HepG2 (cell line): ENCODE measurements at regions not wholly inside any gene's neighbourhood (a gene's known extent, or its start where the extent isn't known, plus 50 kb on each side); places are given as distances from the start of the nearest gene placed in this dataset.
A peak's percentile ranks its signal among the peaks of the same experiment; 100 is the strongest.

Source experiments
- DMAP1 ChIP-seq: IDR thresholded peaks from 2 replicates; pipeline ENCODE4 v1.6.1; 2016
- ELF4 ChIP-seq: sonication (generic); formaldehyde crosslinking; IDR thresholded peaks from 2 replicates; pipeline ENCODE4 v1.5.0; 2020; ENCODE audit warnings: missing genetic modification reagents, mild to moderate bottlenecking, moderate library complexity, borderline replicate concordance
- FIP1L1 ChIP-seq: fragments of 200-400 bp; formaldehyde crosslinking; IDR thresholded peaks from 2 replicates; pipeline ENCODE4 v1.6.1; 2018; ENCODE audit warnings: low read depth, mild to moderate bottlenecking, low read length, moderate library complexity, borderline replicate concordance; ENCODE audit not compliant: insufficient read depth
- JUNB ChIP-seq: sonication (generic); formaldehyde crosslinking; IDR thresholded peaks from 2 replicates; pipeline ENCODE4 v1.8.0; 2022; ENCODE audit warnings: missing genetic modification reagents, mild to moderate bottlenecking, borderline replicate concordance
- MTA1 ChIP-seq: sonication (generic); formaldehyde crosslinking; IDR thresholded peaks from 2 replicates; pipeline ENCODE4 v1.4.0; 2020; ENCODE audit warnings: missing genetic modification reagents, mild to moderate bottlenecking, borderline replicate concordance
- NPAS2 ChIP-seq: sonication (generic); formaldehyde crosslinking; IDR thresholded peaks from 2 replicates; pipeline ENCODE4 v1.8.0; 2022; ENCODE audit warnings: mild to moderate bottlenecking, missing genetic modification reagents, borderline replicate concordance
- RFXAP ChIP-seq: sonication (generic); formaldehyde crosslinking; IDR thresholded peaks from 2 replicates; pipeline ENCODE4 v1.4.0; 2020; ENCODE audit warnings: missing genetic modification reagents, borderline replicate concordance
- TOE1 ChIP-seq: sonication (generic); formaldehyde crosslinking; IDR thresholded peaks from 2 replicates; pipeline ENCODE4 v1.4.0; 2020; ENCODE audit warnings: mild to moderate bottlenecking, missing genetic modification reagents
- YY1 ChIP-seq: IDR thresholded peaks from 2 replicates; pipeline ENCODE4 v1.6.1; 2011; ENCODE audit warnings: low read length, low read depth, moderate library complexity, mild to moderate bottlenecking; ENCODE audit not compliant: insufficient read depth, insufficient replicate concordance
- ZFP36L2 ChIP-seq: sonication (generic); formaldehyde crosslinking; IDR thresholded peaks from 2 replicates; pipeline ENCODE4 v1.4.0; 2020; ENCODE audit warnings: missing genetic modification reagents
- ZFP62 ChIP-seq: sonication (generic); formaldehyde crosslinking; IDR thresholded peaks from 2 replicates; pipeline ENCODE4 v1.4.0; 2020; ENCODE audit warnings: missing genetic modification reagents
- ZMYM3 ChIP-seq: sonication (generic); formaldehyde crosslinking; IDR thresholded peaks from 2 replicates; pipeline ENCODE4 v1.5.1; 2020; ENCODE audit warnings: mild to moderate bottlenecking, missing genetic modification reagents
- ZNF317 ChIP-seq: sonication (generic); formaldehyde crosslinking; IDR thresholded peaks from 2 replicates; pipeline ENCODE4 v1.5.0; 2020; ENCODE audit warnings: mild to moderate bottlenecking, missing genetic modification reagents
- ZNF569 ChIP-seq: sonication (generic); formaldehyde crosslinking; IDR thresholded peaks from 2 replicates; pipeline ENCODE4 v1.5.0; 2020; ENCODE audit warnings: mild to moderate bottlenecking, missing genetic modification reagents, moderate library complexity, borderline replicate concordance
- ZNF576 ChIP-seq: sonication (generic); formaldehyde crosslinking; IDR thresholded peaks from 2 replicates; pipeline ENCODE4 v1.4.0; 2020; ENCODE audit warnings: mild to moderate bottlenecking, missing genetic modification reagents
- ZNF761 ChIP-seq: sonication (generic); formaldehyde crosslinking; conservative IDR thresholded peaks from 2 replicates; pipeline ENCODE4 v1.4.0; 2020; ENCODE audit warnings: mild to moderate bottlenecking, missing genetic modification reagents
- ZNF782 ChIP-seq: sonication (generic); formaldehyde crosslinking; IDR thresholded peaks from 2 replicates; pipeline ENCODE4 v1.4.0; 2020; ENCODE audit warnings: missing genetic modification reagents, mild to moderate bottlenecking, borderline replicate concordance
- ZSCAN31 ChIP-seq: sonication (generic); formaldehyde crosslinking; IDR thresholded peaks from 2 replicates; pipeline ENCODE4 v1.5.0; 2020; ENCODE audit warnings: low read depth, mild to moderate bottlenecking, missing genetic modification reagents
- TF ChIP-seq, protein P1 (sequence below): sonication (generic); formaldehyde crosslinking; conservative IDR thresholded peaks from 2 replicates; pipeline ENCODE4 v1.4.0; 2020; ENCODE audit warnings: missing genetic modification reagents
- TF ChIP-seq, protein P2 (sequence below): sonication (generic); formaldehyde crosslinking; IDR thresholded peaks from 2 replicates; pipeline ENCODE4 v1.5.1; 2020; ENCODE audit warnings: missing genetic modification reagents, mild to moderate bottlenecking, borderline replicate concordance
- TF ChIP-seq, protein P3 (sequence below): sonication (generic); formaldehyde crosslinking; IDR thresholded peaks from 2 replicates; pipeline ENCODE4 v1.5.1; 2020; ENCODE audit warnings: missing genetic modification reagents, mild to moderate bottlenecking, borderline replicate concordance
- TF ChIP-seq, protein P4 (sequence below): sonication (generic); formaldehyde crosslinking; IDR thresholded peaks from 2 replicates; pipeline ENCODE4 v1.9.0; 2021; ENCODE audit warnings: missing genetic modification reagents, mild to moderate bottlenecking, borderline replicate concordance

DNA sequence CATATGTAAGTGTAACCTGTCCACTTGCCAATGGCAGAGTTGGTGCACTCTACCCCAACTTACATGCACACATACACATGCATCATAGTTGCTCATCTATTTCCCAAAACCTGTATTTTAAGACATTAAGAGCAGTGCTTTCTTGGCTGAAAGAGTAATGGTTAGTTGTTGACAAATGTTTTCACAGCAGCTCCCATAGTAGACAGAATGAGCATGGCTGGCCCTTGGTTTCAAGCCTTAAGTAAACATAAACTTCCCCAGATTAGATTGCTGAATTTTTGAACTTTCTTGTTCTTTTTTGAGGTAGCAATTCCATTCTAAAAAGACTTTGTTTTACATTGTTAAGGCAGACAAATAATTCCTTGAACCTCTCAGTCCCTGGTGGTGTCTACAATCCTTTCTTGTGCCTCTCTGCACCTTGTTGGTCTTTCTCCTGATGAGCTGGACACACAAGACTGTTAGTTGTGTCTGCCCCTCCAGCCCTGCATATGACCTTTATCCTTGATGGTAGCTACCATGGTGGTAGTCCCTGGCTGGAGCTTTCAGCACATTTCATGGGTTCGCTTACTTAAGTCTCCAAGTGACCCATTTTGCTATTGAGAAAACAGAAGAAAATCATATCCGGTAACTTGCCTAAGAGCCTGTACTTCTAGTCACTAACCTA, 580.1 kb upstream of the ID2 start (continued):
- TF ChIP-seq ZFP36L2 (CRISPR knock-in tag): no peak
- TF ChIP-seq, protein P1, sequence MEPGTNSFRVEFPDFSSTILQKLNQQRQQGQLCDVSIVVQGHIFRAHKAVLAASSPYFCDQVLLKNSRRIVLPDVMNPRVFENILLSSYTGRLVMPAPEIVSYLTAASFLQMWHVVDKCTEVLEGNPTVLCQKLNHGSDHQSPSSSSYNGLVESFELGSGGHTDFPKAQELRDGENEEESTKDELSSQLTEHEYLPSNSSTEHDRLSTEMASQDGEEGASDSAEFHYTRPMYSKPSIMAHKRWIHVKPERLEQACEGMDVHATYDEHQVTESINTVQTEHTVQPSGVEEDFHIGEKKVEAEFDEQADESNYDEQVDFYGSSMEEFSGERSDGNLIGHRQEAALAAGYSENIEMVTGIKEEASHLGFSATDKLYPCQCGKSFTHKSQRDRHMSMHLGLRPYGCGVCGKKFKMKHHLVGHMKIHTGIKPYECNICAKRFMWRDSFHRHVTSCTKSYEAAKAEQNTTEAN: no peak
- TF ChIP-seq RFXAP: no peak
- peak; percentile 19 for TF ChIP-seq YY1
- no peak for TF ChIP-seq TOE1 (CRISPR knock-in tag)
- no peak for TF ChIP-seq ZNF761 (CRISPR knock-in tag)
- TF ChIP-seq ZNF782: no peak
- TF ChIP-seq JUNB (CRISPR knock-in tag): no peak
- TF ChIP-seq ZFP62 (CRISPR knock-in tag): no peak
- TF ChIP-seq, protein P2, sequence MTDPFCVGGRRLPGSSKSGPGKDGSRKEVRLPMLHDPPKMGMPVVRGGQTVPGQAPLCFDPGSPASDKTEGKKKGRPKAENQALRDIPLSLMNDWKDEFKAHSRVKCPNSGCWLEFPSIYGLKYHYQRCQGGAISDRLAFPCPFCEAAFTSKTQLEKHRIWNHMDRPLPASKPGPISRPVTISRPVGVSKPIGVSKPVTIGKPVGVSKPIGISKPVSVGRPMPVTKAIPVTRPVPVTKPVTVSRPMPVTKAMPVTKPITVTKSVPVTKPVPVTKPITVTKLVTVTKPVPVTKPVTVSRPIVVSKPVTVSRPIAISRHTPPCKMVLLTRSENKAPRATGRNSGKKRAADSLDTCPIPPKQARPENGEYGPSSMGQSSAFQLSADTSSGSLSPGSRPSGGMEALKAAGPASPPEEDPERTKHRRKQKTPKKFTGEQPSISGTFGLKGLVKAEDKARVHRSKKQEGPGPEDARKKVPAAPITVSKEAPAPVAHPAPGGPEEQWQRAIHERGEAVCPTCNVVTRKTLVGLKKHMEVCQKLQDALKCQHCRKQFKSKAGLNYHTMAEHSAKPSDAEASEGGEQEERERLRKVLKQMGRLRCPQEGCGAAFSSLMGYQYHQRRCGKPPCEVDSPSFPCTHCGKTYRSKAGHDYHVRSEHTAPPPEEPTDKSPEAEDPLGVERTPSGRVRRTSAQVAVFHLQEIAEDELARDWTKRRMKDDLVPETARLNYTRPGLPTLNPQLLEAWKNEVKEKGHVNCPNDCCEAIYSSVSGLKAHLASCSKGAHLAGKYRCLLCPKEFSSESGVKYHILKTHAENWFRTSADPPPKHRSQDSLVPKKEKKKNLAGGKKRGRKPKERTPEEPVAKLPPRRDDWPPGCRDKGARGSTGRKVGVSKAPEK (CRISPR knock-in tag): no peak
- TF ChIP-seq, protein P3, sequence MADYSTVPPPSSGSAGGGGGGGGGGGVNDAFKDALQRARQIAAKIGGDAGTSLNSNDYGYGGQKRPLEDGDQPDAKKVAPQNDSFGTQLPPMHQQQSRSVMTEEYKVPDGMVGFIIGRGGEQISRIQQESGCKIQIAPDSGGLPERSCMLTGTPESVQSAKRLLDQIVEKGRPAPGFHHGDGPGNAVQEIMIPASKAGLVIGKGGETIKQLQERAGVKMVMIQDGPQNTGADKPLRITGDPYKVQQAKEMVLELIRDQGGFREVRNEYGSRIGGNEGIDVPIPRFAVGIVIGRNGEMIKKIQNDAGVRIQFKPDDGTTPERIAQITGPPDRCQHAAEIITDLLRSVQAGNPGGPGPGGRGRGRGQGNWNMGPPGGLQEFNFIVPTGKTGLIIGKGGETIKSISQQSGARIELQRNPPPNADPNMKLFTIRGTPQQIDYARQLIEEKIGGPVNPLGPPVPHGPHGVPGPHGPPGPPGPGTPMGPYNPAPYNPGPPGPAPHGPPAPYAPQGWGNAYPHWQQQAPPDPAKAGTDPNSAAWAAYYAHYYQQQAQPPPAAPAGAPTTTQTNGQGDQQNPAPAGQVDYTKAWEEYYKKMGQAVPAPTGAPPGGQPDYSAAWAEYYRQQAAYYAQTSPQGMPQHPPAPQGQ (CRISPR knock-in tag): no peak
- no peak for TF ChIP-seq ZNF576 (CRISPR knock-in tag)
- TF ChIP-seq, protein P4, sequence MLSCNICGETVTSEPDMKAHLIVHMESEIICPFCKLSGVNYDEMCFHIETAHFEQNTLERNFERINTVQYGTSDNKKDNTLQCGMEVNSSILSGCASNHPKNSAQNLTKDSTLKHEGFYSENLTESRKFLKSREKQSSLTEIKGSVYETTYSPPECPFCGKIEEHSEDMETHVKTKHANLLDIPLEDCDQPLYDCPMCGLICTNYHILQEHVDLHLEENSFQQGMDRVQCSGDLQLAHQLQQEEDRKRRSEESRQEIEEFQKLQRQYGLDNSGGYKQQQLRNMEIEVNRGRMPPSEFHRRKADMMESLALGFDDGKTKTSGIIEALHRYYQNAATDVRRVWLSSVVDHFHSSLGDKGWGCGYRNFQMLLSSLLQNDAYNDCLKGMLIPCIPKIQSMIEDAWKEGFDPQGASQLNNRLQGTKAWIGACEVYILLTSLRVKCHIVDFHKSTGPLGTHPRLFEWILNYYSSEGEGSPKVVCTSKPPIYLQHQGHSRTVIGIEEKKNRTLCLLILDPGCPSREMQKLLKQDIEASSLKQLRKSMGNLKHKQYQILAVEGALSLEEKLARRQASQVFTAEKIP (CRISPR knock-in tag): no peak
- no peak for TF ChIP-seq ELF4 (CRISPR knock-in tag)
- peak; percentile 50; the same call in 1 of the 2 replicates for TF ChIP-seq ZNF317 (CRISPR knock-in tag)
- no peak for TF ChIP-seq ZNF569
- TF ChIP-seq NPAS2 (CRISPR knock-in tag): no peak
- no peak for TF ChIP-seq FIP1L1
- TF ChIP-seq MTA1 (CRISPR knock-in tag): no peak
- TF ChIP-seq ZSCAN31 (CRISPR knock-in tag): no peak
- TF ChIP-seq DMAP1: no peak
- peak; percentile 42; the same call in 1 of the 2 replicates for TF ChIP-seq ZMYM3 (CRISPR knock-in tag)
